Choroid plexus epithelial cell (primary cell): ENCODE measurements at regions not wholly inside any gene's neighbourhood (a gene's known extent, or its start where the extent isn't known, plus 50 kb on each side); places are given as distances from the start of the nearest gene placed in this dataset.
"Not testable (repeated sequence)": the region's sequence is repeated elsewhere in the genome, so short reads cannot be mapped to it uniquely, and the experiment has no call there.

Source experiments
- DNase-seq: peaks from one replicate; pipeline ENCODE4 v3.0.0-alpha.2; 2010; ENCODE audit warnings: low read depth
- H3K4me3 ChIP-seq: 2 replicates; pipeline ENCODE4 v1.5.1; 2011; ENCODE audit warnings: low read depth, mild to moderate bottlenecking, control low read depth, low read length, moderate library complexity
- TF ChIP-seq, protein P1 (sequence below): conservative IDR thresholded peaks from 2 replicates; pipeline ENCODE4 v1.5.1; 2011; ENCODE audit warnings: low read depth, mild to moderate bottlenecking, control low read depth, inconsistent platforms, low read length, moderate library complexity

DNA sequence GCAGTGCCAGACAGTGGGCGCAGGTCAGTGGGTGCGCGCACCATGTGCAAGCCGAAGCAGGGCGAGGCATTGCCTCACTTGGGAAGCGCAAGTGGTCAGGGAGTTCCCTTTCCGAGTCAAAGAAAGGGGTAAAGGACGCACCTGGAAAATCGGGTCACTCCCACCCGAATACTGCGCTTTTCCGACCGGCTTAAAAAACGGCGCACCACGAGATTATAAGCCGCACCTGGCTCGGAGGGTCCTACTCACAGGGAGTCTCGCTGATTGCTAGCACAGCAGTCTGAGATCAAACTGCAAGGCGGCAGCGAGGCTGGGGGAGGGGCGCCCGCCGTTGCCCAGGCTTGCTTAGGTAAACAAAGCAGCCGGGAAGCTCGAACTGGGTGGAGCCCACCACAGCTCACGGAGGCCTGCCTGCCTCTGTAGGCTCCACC lies 77.9 kb downstream of the NR4A2 start:
- DNase-seq, H3K4me3 ChIP-seq: not testable (repeated sequence)

DNA sequence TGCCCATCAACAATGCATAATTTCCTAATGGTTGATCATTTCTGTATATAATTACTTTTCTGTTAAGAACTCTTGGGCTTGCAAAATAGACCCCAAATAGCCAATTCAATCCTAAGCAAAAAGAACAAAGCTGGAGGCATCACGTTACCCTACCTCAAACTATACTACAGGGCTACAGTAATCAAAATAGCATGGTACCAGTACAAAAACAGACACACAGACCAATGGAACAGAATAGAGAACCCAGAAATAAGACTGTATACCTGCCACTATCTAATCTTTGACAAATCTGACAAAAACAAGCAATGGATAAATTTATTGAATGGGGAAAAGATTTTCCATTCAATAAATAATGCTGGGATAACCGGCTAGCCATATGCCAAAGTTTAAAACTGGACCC lies 78.8 kb downstream of the NR4A2 start:
- TF ChIP-seq, protein P1, sequence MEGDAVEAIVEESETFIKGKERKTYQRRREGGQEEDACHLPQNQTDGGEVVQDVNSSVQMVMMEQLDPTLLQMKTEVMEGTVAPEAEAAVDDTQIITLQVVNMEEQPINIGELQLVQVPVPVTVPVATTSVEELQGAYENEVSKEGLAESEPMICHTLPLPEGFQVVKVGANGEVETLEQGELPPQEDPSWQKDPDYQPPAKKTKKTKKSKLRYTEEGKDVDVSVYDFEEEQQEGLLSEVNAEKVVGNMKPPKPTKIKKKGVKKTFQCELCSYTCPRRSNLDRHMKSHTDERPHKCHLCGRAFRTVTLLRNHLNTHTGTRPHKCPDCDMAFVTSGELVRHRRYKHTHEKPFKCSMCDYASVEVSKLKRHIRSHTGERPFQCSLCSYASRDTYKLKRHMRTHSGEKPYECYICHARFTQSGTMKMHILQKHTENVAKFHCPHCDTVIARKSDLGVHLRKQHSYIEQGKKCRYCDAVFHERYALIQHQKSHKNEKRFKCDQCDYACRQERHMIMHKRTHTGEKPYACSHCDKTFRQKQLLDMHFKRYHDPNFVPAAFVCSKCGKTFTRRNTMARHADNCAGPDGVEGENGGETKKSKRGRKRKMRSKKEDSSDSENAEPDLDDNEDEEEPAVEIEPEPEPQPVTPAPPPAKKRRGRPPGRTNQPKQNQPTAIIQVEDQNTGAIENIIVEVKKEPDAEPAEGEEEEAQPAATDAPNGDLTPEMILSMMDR = no peak
- H3K4me3 ChIP-seq = no peak overlapping the region

DNA sequence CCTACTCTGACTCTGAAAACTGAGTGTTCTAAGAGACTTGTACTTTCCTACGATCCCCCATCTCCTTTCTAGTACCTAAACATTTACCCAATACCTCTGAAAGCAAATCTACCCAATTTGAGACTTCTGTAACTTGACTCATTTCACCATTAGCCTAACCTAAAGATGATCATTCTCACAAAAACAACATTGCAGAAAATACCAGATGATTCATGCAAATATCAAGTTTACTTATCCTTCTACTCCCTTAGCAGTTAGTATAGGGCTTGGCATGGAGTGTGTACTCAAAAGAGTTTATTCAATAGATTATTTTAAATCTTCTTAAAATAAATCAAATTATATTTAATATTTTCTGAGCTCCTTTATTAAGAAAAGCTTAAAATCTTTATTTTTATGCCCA lies 89.6 kb downstream of the NR4A2 start:
- TF ChIP-seq, protein P1 = no peak
- no peak for DNase-seq
- no peak overlapping the region for H3K4me3 ChIP-seq

More for the DNA sequence above, 78.8 kb downstream of the NR4A2 start:
- no peak for DNase-seq

GRCh38 chr2:156237558-156237957 lies 95.0 kb downstream of the NR4A2 start:
- no peak overlapping the region for H3K4me3 ChIP-seq
- no peak for DNase-seq
- TF ChIP-seq, protein P1 = no peak

DNA sequence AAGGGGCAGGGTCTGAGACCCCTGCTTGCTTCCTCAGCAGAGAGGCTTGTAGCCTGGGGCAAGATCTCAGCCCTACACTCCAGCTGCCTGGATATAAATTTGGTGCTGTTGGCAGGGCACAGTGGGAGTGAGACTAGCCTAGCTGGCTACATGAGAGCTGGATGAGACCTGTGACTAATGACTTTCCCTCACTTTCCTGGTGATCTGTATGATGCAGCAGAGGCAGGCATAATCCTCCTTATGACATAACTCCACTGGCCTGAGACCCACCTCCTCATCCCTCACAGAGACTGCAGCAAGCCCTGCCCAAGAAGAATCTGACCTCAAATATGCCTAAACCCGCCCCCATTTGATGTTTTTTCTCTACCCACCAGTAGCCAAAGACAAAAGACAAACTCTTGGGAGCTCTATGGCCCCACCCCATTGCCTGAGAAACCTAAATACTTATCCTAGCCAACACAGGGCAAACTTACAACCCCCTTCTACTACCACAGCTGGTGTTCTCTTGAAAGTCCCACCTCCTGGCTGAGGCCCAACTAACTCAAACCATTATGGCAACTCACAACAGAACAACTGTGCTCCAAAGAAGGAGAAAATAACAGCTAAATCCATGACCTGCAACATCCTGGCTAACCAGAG lies 102.7 kb downstream of the NR4A2 start:
- no peak overlapping the region for H3K4me3 ChIP-seq
- no peak for DNase-seq
- TF ChIP-seq, protein P1 = no peak

- not testable (repeated sequence) for H3K4me3 ChIP-seq
Measured at GRCh38 chr2:156223328-156223727, 109.2 kb downstream of the NR4A2 start.

DNA sequence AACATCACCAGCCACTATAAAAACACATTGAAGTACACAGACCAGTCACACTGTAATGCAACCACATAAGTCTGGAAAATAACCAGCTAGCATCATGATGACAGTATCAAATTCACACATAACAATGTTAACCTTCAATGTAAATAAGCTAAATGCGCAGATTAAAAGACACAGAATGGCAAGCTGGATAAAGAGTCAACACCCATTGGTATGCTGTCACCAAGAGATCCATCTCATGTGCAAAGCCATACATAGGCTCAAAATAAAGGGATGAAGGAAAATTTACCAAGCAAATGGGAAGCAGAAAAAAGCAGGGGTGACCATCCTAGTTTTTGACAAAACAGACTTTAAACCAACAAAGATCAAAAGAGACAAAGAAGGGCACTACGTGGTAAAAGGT lies 110.8 kb downstream of the NR4A2 start:
- H3K4me3 ChIP-seq = no peak overlapping the region
- DNase-seq = no peak
- TF ChIP-seq, protein P1 = no peak

More at GRCh38 chr2:156223328-156223727, 109.2 kb downstream of the NR4A2 start:
- not testable (repeated sequence) for DNase-seq

DNA sequence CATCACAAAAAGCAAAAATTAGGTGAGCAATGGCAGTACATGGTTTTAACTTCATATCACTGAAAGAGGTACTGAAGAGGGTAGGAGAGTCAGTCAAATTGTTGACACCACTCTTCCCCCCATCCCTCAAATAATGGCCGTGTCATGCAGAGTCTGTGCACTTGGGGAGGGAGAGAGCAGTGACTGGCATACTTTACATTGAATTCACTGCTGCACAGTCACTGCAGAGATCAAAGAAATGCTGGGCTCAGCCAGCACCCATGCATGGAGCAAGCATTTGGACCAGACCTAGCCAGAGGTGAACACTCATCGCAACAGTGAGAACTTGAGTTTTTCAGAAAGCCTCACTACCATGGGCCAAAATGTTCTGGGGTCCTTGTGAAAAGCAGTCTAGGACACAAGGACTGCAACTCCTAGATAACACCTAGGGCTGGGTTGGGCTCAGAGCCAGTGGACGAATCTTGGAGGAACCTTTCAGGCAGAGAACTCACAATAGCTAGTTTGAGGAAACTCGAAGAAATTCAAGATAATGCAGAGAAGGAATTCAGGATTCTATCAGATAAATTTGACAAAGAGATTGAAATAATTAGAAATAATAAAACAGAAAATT lies 112.9 kb downstream of the NR4A2 start:
- no peak overlapping the region for H3K4me3 ChIP-seq
- no peak for DNase-seq
- TF ChIP-seq, protein P1 = no peak
